Fibroblast of skin of left quadriceps (primary cell): ENCODE measurements at regions not wholly inside any gene's neighbourhood (a gene's known extent, or its start where the extent isn't known, plus 50 kb on each side); places are given as distances from the start of the nearest gene placed in this dataset.

Source experiments
- DNase-seq, 2 experiments: peaks; one replicate each; pipeline ENCODE4 v3.0.0-alpha.2; 2013; ENCODE audit warnings: low read depth in 2 of 2

GRCh38 chr19:27792576-27793127 lies 1420.3 kb downstream of the UQCRFS1 start:
- DNase-seq = no peak

GRCh38 chr19:27780367-27781075 lies 1432.4 kb downstream of the UQCRFS1 start:
- no peak for DNase-seq

GRCh38 chr19:27779954-27780353 lies 1433.0 kb downstream of the UQCRFS1 start:
- no peak for DNase-seq

GRCh38 chr19:27777726-27778125 lies 1435.2 kb downstream of the UQCRFS1 start:
- no peak for DNase-seq

GRCh38 chr19:27777242-27777641 lies 1435.7 kb downstream of the UQCRFS1 start:
- no peak for DNase-seq

- no peak for DNase-seq
These were observed 1436.4 kb downstream of the UQCRFS1 start for GRCh38 chr19:27776524-27776923.

- no peak for DNase-seq
These were observed 1436.9 kb downstream of the UQCRFS1 start for GRCh38 chr19:27776020-27776419.

- DNase-seq = no peak
These were observed 1437.6 kb downstream of the UQCRFS1 start for GRCh38 chr19:27775395-27775794.

- no peak for DNase-seq
These were observed 1438.1 kb downstream of the UQCRFS1 start for GRCh38 chr19:27774827-27775226.

GRCh38 chr19:27774337-27774736 lies 1438.6 kb downstream of the UQCRFS1 start:
- no peak for DNase-seq

GRCh38 chr19:27773318-27774094 lies 1439.4 kb downstream of the UQCRFS1 start:
- DNase-seq = no peak

- DNase-seq = no peak
These were observed 1440.9 kb downstream of the UQCRFS1 start for GRCh38 chr19:27772059-27772458.

GRCh38 chr19:27770095-27770494 lies 1442.9 kb downstream of the UQCRFS1 start:
- no peak for DNase-seq

- no peak for DNase-seq
These were observed 1445.7 kb downstream of the UQCRFS1 start for GRCh38 chr19:27767234-27767633.

GRCh38 chr19:27765912-27766725 lies 1446.8 kb downstream of the UQCRFS1 start:
- DNase-seq = no peak

- DNase-seq = no peak
These were observed 1447.6 kb downstream of the UQCRFS1 start for GRCh38 chr19:27765397-27765796.

- no peak for DNase-seq
These were observed 1448.7 kb downstream of the UQCRFS1 start for GRCh38 chr19:27764186-27764804.

- DNase-seq = no peak
These were observed 1450.0 kb downstream of the UQCRFS1 start for GRCh38 chr19:27762933-27763332.

- DNase-seq = no peak
These were observed 1453.1 kb downstream of the UQCRFS1 start for GRCh38 chr19:27759896-27760295.

- no peak for DNase-seq
These were observed 1454.1 kb downstream of the UQCRFS1 start for GRCh38 chr19:27758626-27759505.

- no peak for DNase-seq
These were observed 1458.3 kb downstream of the UQCRFS1 start for GRCh38 chr19:27754700-27755099.
